Muscle layer of duodenum (tissue), 2 donors: ENCODE measurements at regions not wholly inside any gene's neighbourhood (a gene's known extent, or its start where the extent isn't known, plus 50 kb on each side); places are given as distances from the start of the nearest gene placed in this dataset.

ENCODE experiments used
- H3K27ac ChIP-seq: one replicate; pipeline ENCODE4 v1.7.0; 2013; ENCODE audit warnings: mild to moderate bottlenecking, low read length
- H3K27me3 ChIP-seq: one replicate; pipeline ENCODE4 v1.7.0; 2013; ENCODE audit warnings: low read depth, mild to moderate bottlenecking, control low read depth, low read length
- H3K36me3 ChIP-seq, 2 donors: one replicate each; pipeline ENCODE4 v1.7.0; 2013; ENCODE audit warnings: low read length in 2 of 2, control low read depth in 1 of 2, mild to moderate bottlenecking in 1 of 2; ENCODE audit not compliant: insufficient read depth in 2 of 2, control insufficient read depth in 1 of 2
- H3K4me1 ChIP-seq, 2 donors: one replicate each; pipeline ENCODE4 v1.7.0; 2013; ENCODE audit warnings: low read length in 2 of 2, mild to moderate bottlenecking in 2 of 2, control low read depth in 1 of 2, moderate library complexity in 1 of 2; ENCODE audit not compliant: insufficient read depth in 2 of 2, control insufficient read depth in 1 of 2
- H3K4me3 ChIP-seq, 2 donors: one replicate each; pipeline ENCODE4 v1.7.0; 2013; ENCODE audit warnings: low read length in 2 of 2, low read depth in 1 of 2, mild to moderate bottlenecking in 1 of 2
- H3K9me3 ChIP-seq, 2 donors: one replicate each; pipeline ENCODE4 v1.7.0; 2013; ENCODE audit warnings: low read length in 2 of 2, control low read depth in 1 of 2, mild to moderate bottlenecking in 1 of 2; ENCODE audit not compliant: control insufficient read depth in 1 of 2
- donor health status: healthy.

GRCh38 chr11:130588471-130588870, 140.0 kb downstream of the ADAMTS15 start:
- Histone ChIP-seq H3K4me1 (no peaks in the 10 kb centered on the region), H3K27ac (no peak overlapping the region), H3K4me3 (no peak overlapping the region), H3K36me3 (no peaks in the 10 kb centered on the region), H3K27me3 (no peaks in the 10 kb centered on the region), H3K9me3 (peaks cover 0 to 6% of the 10 kb centered on the region in 2 donors)

- Histone ChIP-seq H3K27ac (no peak overlapping the region), H3K4me1 (no peaks in the 10 kb centered on the region), H3K27me3 (no peaks in the 10 kb centered on the region)
Measured at GRCh38 chr11:130592056-130592455, 143.6 kb downstream of the ADAMTS15 start.

DNA sequence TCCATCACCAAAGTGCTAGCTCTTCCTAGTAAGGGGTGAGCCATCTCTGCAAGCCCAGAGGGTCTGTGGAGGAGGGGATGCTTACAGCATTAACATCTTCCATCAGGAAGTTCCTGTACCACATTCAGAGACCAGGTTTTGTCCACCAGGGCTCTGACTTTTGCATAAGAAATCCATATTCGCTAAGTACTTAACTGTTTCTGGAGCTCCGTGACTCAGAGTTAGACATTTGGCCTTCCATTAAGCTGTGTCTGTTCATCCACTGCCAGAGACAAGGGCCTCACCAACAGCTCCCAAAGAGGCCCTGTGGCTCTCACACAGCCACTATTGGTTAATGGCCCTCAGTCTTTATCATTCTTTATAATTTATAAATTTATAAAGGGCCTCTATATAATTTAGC, 144.6 kb downstream of the ADAMTS15 start:
- no peak overlapping the region for H3K27ac ChIP-seq
- H3K4me1 ChIP-seq = no peaks in the 10 kb centered on the region
- H3K36me3 ChIP-seq = no peaks in the 10 kb centered on the region
- H3K4me3 ChIP-seq = no peak overlapping the region
- H3K9me3 ChIP-seq = no peaks in the 10 kb centered on the region
- H3K27me3 ChIP-seq = no peaks in the 10 kb centered on the region

More at GRCh38 chr11:130592056-130592455, 143.6 kb downstream of the ADAMTS15 start:
- Histone ChIP-seq H3K9me3 (peaks cover 0 to 4% of the 10 kb centered on the region in 2 donors), H3K4me3 (no peak overlapping the region), H3K36me3 (no peaks in the 10 kb centered on the region)

GRCh38 chr11:130598433-130598832, 150.0 kb downstream of the ADAMTS15 start:
- no peaks in the 10 kb centered on the region for H3K36me3 ChIP-seq
- H3K9me3 ChIP-seq = no peaks in the 10 kb centered on the region
- no peak overlapping the region for H3K27ac ChIP-seq
- peaks cover 5 to 8% of the 10 kb centered on the region in 2 donors for H3K4me1 ChIP-seq
- H3K27me3 ChIP-seq = no peaks in the 10 kb centered on the region
- H3K4me3 ChIP-seq = no peak overlapping the region

DNA sequence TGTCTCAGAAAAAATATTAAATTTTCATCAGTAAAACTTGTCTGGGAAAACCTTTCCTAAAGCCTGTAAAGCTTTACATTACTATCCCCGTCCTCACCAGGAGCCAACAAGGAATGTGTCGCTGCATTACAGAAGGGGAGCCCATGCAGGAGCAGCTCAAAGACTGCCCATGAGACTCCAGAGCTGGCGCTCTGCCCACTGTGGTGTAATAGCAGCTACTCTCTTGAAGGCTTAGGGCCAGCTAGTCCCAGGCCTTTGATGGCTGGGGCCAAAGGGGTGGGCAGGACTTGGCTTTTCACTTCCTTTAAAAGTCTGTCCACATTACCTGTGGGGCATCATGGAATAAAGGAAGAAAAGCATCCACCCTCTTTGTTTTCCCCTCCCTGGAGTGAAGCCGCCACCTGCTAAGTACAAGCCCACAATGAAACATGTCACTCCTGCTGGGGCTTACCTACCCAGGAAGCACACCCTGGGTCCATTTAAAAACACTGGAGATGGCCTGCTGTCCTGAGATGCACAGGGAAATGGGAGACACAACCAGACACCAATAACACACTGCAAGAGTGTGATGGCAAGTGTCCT, 150.7 kb downstream of the ADAMTS15 start:
- Histone ChIP-seq H3K36me3 (no peaks in the 10 kb centered on the region), H3K4me3 (no peak overlapping the region), H3K27ac (no peak overlapping the region), H3K27me3 (no peaks in the 10 kb centered on the region), H3K4me1 (peaks cover 5 to 8% of the 10 kb centered on the region in 2 donors), H3K9me3 (no peaks in the 10 kb centered on the region)

DNA sequence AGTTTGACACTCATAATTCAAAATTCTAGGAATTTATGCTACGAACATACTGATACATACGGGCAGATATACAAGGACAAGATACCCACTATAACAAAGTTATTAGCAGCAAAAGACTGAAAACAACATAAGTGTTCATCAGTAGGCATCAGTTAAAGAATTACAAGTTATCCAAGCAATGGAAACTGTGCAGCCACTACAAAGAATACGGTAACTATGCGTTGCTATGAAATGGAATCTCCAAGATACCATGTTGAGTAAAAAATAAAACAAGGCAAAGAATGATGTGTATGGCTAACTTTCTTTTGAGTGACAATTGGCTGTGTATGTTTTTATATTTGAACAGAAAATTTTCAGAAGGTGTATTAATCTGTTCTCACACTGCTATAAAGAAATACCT, 151.7 kb downstream of the ADAMTS15 start:
- Histone ChIP-seq H3K4me3 (no peak overlapping the region), H3K36me3 (no peaks in the 10 kb centered on the region), H3K9me3 (no peaks in the 10 kb centered on the region), H3K27ac (no peak overlapping the region), H3K27me3 (no peaks in the 10 kb centered on the region), H3K4me1 (peaks cover 5 to 8% of the 10 kb centered on the region in 2 donors)

- no peaks in the 10 kb centered on the region for H3K9me3 ChIP-seq
- H3K4me1 ChIP-seq = peaks cover 5 to 8% of the 10 kb centered on the region in 2 donors
- no peaks in the 10 kb centered on the region for H3K27me3 ChIP-seq
- H3K36me3 ChIP-seq = no peaks in the 10 kb centered on the region
- H3K27ac ChIP-seq = peak overlapping the region; percentile 19
- H3K4me3 ChIP-seq = no peak overlapping the region
Measured at GRCh38 chr11:130600616-130601015, 152.2 kb downstream of the ADAMTS15 start.

- Histone ChIP-seq H3K4me3 (no peak overlapping the region), H3K9me3 (no peaks in the 10 kb centered on the region), H3K27ac (peak overlapping the region; percentile 57), H3K27me3 (no peaks in the 10 kb centered on the region), H3K4me1 (peaks cover 5 to 8% of the 10 kb centered on the region in 2 donors), H3K36me3 (no peaks in the 10 kb centered on the region)
Measured at GRCh38 chr11:130601141-130601540, 152.7 kb downstream of the ADAMTS15 start.

- H3K27me3 ChIP-seq = no peaks in the 10 kb centered on the region
- no peaks in the 10 kb centered on the region for H3K9me3 ChIP-seq
- peaks cover 5 to 8% of the 10 kb centered on the region in 2 donors for H3K4me1 ChIP-seq
- H3K4me3 ChIP-seq = no peak overlapping the region
- no peaks in the 10 kb centered on the region for H3K36me3 ChIP-seq
- peak overlapping the region; percentile 57 for H3K27ac ChIP-seq
Measured at GRCh38 chr11:130601764-130602460, 153.5 kb downstream of the ADAMTS15 start.

DNA sequence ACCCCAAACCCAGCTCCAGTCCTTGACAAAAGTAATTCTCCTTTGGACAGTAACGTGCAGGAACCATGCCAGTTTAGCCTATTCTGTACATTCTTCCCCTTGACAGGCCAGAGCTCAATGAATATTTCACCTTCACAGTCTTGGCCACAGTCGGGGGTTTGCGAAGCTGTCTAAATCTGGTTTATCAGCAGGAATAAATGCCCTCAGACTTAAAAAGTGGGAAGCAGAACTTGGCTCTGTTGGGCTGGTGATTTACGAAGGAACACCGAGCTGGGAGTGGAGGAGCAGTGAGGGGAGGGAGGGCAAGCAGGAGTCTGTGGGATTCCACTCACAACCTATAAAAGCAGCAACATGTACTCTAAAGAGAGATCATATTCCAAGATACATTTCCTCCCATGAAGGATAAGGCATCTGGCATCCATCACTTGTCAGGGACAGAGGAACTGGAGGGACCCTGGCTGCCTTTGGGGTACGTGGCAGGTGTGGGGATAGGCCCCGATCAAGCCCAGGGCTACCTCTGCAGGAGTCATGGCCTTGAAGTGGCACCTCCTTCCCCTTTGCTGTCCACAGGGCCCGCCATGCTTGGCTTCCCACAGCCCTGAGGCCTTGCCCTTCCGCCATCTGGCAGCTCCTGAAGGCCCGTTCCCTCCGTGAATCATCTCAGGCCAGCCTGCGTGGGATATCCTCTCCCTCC, 154.3 kb downstream of the ADAMTS15 start:
- Histone ChIP-seq H3K9me3 (no peaks in the 10 kb centered on the region), H3K4me3 (no peak overlapping the region), H3K36me3 (no peaks in the 10 kb centered on the region), H3K27me3 (no peaks in the 10 kb centered on the region), H3K4me1 (peaks cover 5 to 8% of the 10 kb centered on the region in 2 donors), H3K27ac (peak overlapping the region; percentile 10)

DNA sequence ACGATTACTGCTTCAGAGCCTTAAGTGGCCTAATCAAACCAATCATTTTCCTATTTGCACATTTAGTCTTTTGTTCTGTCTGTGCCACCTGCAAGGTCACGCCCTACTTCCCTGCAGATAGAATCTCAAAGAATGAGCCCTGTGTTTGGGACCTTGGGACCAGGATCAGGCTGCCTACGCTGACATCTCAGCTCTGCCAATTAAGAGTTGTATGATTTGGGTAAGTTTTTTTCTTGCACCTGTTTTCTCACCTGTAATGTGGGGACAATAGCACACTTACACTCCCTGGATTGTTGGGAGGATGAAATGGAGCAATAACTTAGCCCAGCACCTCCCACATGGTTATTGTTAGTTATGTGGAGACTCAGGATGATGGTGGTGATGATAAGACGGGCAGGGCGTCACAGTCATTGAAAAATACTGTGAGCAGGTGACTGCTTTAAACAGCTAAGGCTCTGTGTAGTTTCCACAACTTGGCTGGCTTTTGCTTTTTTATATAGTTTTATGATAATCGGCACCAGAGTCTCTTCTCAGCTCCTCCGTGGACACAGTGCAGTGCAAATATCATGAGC, 155.0 kb downstream of the ADAMTS15 start:
- no peaks in the 10 kb centered on the region for H3K9me3 ChIP-seq
- H3K27me3 ChIP-seq = no peaks in the 10 kb centered on the region
- no peak overlapping the region for H3K4me3 ChIP-seq
- H3K4me1 ChIP-seq = peaks cover 5 to 8% of the 10 kb centered on the region in 2 donors
- H3K27ac ChIP-seq = no peak overlapping the region
- no peaks in the 10 kb centered on the region for H3K36me3 ChIP-seq
